Erythroblast (primary cell): ENCODE measurements at regions not wholly inside any gene's neighbourhood (a gene's known extent, or its start where the extent isn't known, plus 50 kb on each side); places are given as distances from the start of the nearest gene placed in this dataset.

ENCODE experiments used
- GATA1 ChIP-seq: IDR thresholded peaks from 2 replicates; pipeline ENCODE4 v1.6.1; 2011; ENCODE audit warnings: low read depth, mild to moderate bottlenecking, control low read depth, low read length, moderate library complexity
- POLR2A ChIP-seq: IDR thresholded peaks from 2 replicates; pipeline ENCODE4 v1.6.1; 2011; ENCODE audit warnings: mild to moderate bottlenecking, low read length

GRCh38 chr20:53829724-53830521, 236.3 kb upstream of the ZNF217 start:
- no peak for TF ChIP-seq POLR2A
- TF ChIP-seq GATA1: no peak
